Memory B cell (primary cell): ENCODE measurements at regions not wholly inside any gene's neighbourhood (a gene's known extent, or its start where the extent isn't known, plus 50 kb on each side); places are given as distances from the start of the nearest gene placed in this dataset.

Source experiments
- ATAC-seq: fragments of 150-1000 bp; cut with Tn5 transposase; 2 replicates; pipeline ENCODE4 v1.10.0; 2021; ENCODE audit warnings: low read depth, mild to moderate bottlenecking, moderate library complexity
- DNase-seq, 2 donors: peaks; one replicate each; pipeline ENCODE4 v3.0.0; 2022; ENCODE audit warnings: low spot score in 2 of 2
- H3K27ac Mint-ChIP-seq: one replicate; pipeline ENCODE4 v1.8.0; 2022; ENCODE audit warnings: mild to moderate bottlenecking, moderate library complexity, mixed read lengths
- H3K27me3 Mint-ChIP-seq: one replicate; pipeline ENCODE4 v1.8.0; 2022; ENCODE audit warnings: mixed read lengths
- H3K36me3 Mint-ChIP-seq: one replicate; pipeline ENCODE4 v1.8.0; 2022; ENCODE audit warnings: mild to moderate bottlenecking, mixed read lengths
- H3K4me1 Mint-ChIP-seq: one replicate; pipeline ENCODE4 v1.8.0; 2022; ENCODE audit warnings: mixed read lengths
- H3K4me3 Mint-ChIP-seq: one replicate; pipeline ENCODE4 v1.8.0; 2022; ENCODE audit warnings: mild to moderate bottlenecking, moderate library complexity, mixed read lengths
- H3K9me3 Mint-ChIP-seq: one replicate; pipeline ENCODE4 v1.8.0; 2022; ENCODE audit warnings: mixed read lengths

- ATAC-seq, result no peak
- no peak for DNase-seq
- H3K27ac Mint-ChIP-seq, result no peak overlapping the region
Observed at GRCh38 chr3:104755791-104756190, 610.9 kb upstream of the ALCAM start.

GRCh38 chr3:104763007-104763406 lies 603.7 kb upstream of the ALCAM start:
- H3K9me3 Mint-ChIP-seq, result no peaks in the 10 kb centered on the region
- H3K27ac Mint-ChIP-seq, result no peak overlapping the region
- DNase-seq, result no peak
- peaks cover 1% of the 10 kb centered on the region for H3K27me3 Mint-ChIP-seq
- ATAC-seq, result no peak
- no peaks in the 10 kb centered on the region for H3K36me3 Mint-ChIP-seq
- no peak overlapping the region for H3K4me3 Mint-ChIP-seq
- H3K4me1 Mint-ChIP-seq, result no peaks in the 10 kb centered on the region

More at GRCh38 chr3:104755791-104756190, 610.9 kb upstream of the ALCAM start:
- H3K4me1 Mint-ChIP-seq, result no peaks in the 10 kb centered on the region
- no peaks in the 10 kb centered on the region for H3K36me3 Mint-ChIP-seq
- H3K4me3 Mint-ChIP-seq, result no peak overlapping the region
- H3K27me3 Mint-ChIP-seq, result peaks cover 4% of the 10 kb centered on the region
- peaks cover 1% of the 10 kb centered on the region for H3K9me3 Mint-ChIP-seq

GRCh38 chr3:104764496-104764895 lies 602.2 kb upstream of the ALCAM start:
- Mint-ChIP-seq H3K27ac (no peak overlapping the region), H3K36me3 (no peaks in the 10 kb centered on the region), H3K4me1 (no peaks in the 10 kb centered on the region), H3K27me3 (peaks cover 1% of the 10 kb centered on the region), H3K9me3 (no peaks in the 10 kb centered on the region), H3K4me3 (no peak overlapping the region)
- no peak for DNase-seq
- ATAC-seq, result no peak

- Mint-ChIP-seq H3K4me1 (no peaks in the 10 kb centered on the region), H3K27ac (no peak overlapping the region), H3K36me3 (no peaks in the 10 kb centered on the region), H3K9me3 (no peaks in the 10 kb centered on the region), H3K4me3 (no peak overlapping the region), H3K27me3 (no peaks in the 10 kb centered on the region)
- ATAC-seq (no peak), DNase-seq (no peak)
Observed at GRCh38 chr3:104768886-104769285, 597.8 kb upstream of the ALCAM start.

GRCh38 chr3:104779324-104779723 lies 587.4 kb upstream of the ALCAM start:
- Mint-ChIP-seq H3K36me3 (no peaks in the 10 kb centered on the region), H3K27me3 (no peaks in the 10 kb centered on the region), H3K27ac (no peak overlapping the region), H3K4me3 (no peak overlapping the region), H3K4me1 (no peaks in the 10 kb centered on the region), H3K9me3 (no peaks in the 10 kb centered on the region)
- DNase-seq (no peak), ATAC-seq (no peak)

- H3K4me1 Mint-ChIP-seq, result no peaks in the 10 kb centered on the region
- no peak overlapping the region for H3K4me3 Mint-ChIP-seq
- ATAC-seq (no peak), DNase-seq (no peak)
- no peak overlapping the region for H3K27ac Mint-ChIP-seq
- no peaks in the 10 kb centered on the region for H3K9me3 Mint-ChIP-seq
- H3K36me3 Mint-ChIP-seq, result no peaks in the 10 kb centered on the region
- no peaks in the 10 kb centered on the region for H3K27me3 Mint-ChIP-seq
Observed at GRCh38 chr3:104781112-104781511, 585.6 kb upstream of the ALCAM start.

- ATAC-seq, result no peak
- H3K4me1 Mint-ChIP-seq, result no peaks in the 10 kb centered on the region
Observed at GRCh38 chr3:104785947-104786346, 580.8 kb upstream of the ALCAM start.

GRCh38 chr3:104787306-104787705 lies 579.4 kb upstream of the ALCAM start:
- Mint-ChIP-seq H3K9me3 (no peaks in the 10 kb centered on the region), H3K4me3 (no peak overlapping the region), H3K36me3 (no peaks in the 10 kb centered on the region)

More at GRCh38 chr3:104785947-104786346, 580.8 kb upstream of the ALCAM start:
- Mint-ChIP-seq H3K27ac (no peak overlapping the region), H3K4me3 (no peak overlapping the region), H3K9me3 (no peaks in the 10 kb centered on the region), H3K36me3 (no peaks in the 10 kb centered on the region), H3K27me3 (no peaks in the 10 kb centered on the region)
- DNase-seq, result no peak

GRCh38 chr3:104788807-104789206 lies 577.9 kb upstream of the ALCAM start:
- DNase-seq (no peak), ATAC-seq (no peak)
- Mint-ChIP-seq H3K4me3 (no peak overlapping the region), H3K27ac (no peak overlapping the region), H3K9me3 (no peaks in the 10 kb centered on the region), H3K4me1 (no peaks in the 10 kb centered on the region), H3K36me3 (no peaks in the 10 kb centered on the region), H3K27me3 (no peaks in the 10 kb centered on the region)

More at GRCh38 chr3:104787306-104787705, 579.4 kb upstream of the ALCAM start:
- Mint-ChIP-seq H3K4me1 (no peaks in the 10 kb centered on the region), H3K27me3 (no peaks in the 10 kb centered on the region), H3K27ac (no peak overlapping the region)
- ATAC-seq, result no peak
- DNase-seq, result no peak

GRCh38 chr3:104791331-104791730 lies 575.4 kb upstream of the ALCAM start:
- DNase-seq, result no peak
- Mint-ChIP-seq H3K9me3 (no peaks in the 10 kb centered on the region), H3K4me1 (no peaks in the 10 kb centered on the region), H3K36me3 (no peaks in the 10 kb centered on the region), H3K27me3 (no peaks in the 10 kb centered on the region), H3K4me3 (no peak overlapping the region), H3K27ac (no peak overlapping the region)
- ATAC-seq, result no peak

- no peak for ATAC-seq
- no peaks in the 10 kb centered on the region for H3K27me3 Mint-ChIP-seq
- H3K9me3 Mint-ChIP-seq, result no peaks in the 10 kb centered on the region
- H3K4me1 Mint-ChIP-seq, result no peaks in the 10 kb centered on the region
- DNase-seq, result no peak
- no peak overlapping the region for H3K27ac Mint-ChIP-seq
- no peaks in the 10 kb centered on the region for H3K36me3 Mint-ChIP-seq
- no peak overlapping the region for H3K4me3 Mint-ChIP-seq
Observed at GRCh38 chr3:104796556-104796955, 570.2 kb upstream of the ALCAM start.

GRCh38 chr3:104805042-104805441 lies 561.7 kb upstream of the ALCAM start:
- H3K4me1 Mint-ChIP-seq, result no peaks in the 10 kb centered on the region
- H3K36me3 Mint-ChIP-seq, result no peaks in the 10 kb centered on the region
- peaks cover 7% of the 10 kb centered on the region for H3K27me3 Mint-ChIP-seq
- H3K9me3 Mint-ChIP-seq, result no peaks in the 10 kb centered on the region
- no peak overlapping the region for H3K4me3 Mint-ChIP-seq
- DNase-seq, result no peak
- no peak overlapping the region for H3K27ac Mint-ChIP-seq
- no peak for ATAC-seq

- ATAC-seq, result no peak
- Mint-ChIP-seq H3K27me3 (peaks cover 7% of the 10 kb centered on the region), H3K27ac (no peak overlapping the region)
Observed at GRCh38 chr3:104805508-104805907, 561.2 kb upstream of the ALCAM start.

GRCh38 chr3:104810896-104811295 lies 555.8 kb upstream of the ALCAM start:
- no peaks in the 10 kb centered on the region for H3K9me3 Mint-ChIP-seq
- H3K27ac Mint-ChIP-seq, result no peak overlapping the region
- no peaks in the 10 kb centered on the region for H3K4me1 Mint-ChIP-seq
- H3K36me3 Mint-ChIP-seq, result no peaks in the 10 kb centered on the region
- no peak overlapping the region for H3K4me3 Mint-ChIP-seq
- H3K27me3 Mint-ChIP-seq, result peaks cover 6% of the 10 kb centered on the region
- DNase-seq, result no peak
- no peak for ATAC-seq

More at GRCh38 chr3:104805508-104805907, 561.2 kb upstream of the ALCAM start:
- DNase-seq, result no peak
- Mint-ChIP-seq H3K36me3 (no peaks in the 10 kb centered on the region), H3K9me3 (no peaks in the 10 kb centered on the region), H3K4me1 (no peaks in the 10 kb centered on the region), H3K4me3 (no peak overlapping the region)

GRCh38 chr3:104816008-104816407 lies 550.7 kb upstream of the ALCAM start:
- Mint-ChIP-seq H3K27me3 (peaks cover 1% of the 10 kb centered on the region), H3K36me3 (peaks cover 6% of the 10 kb centered on the region), H3K4me1 (peaks cover 3% of the 10 kb centered on the region), H3K27ac (no peak overlapping the region), H3K4me3 (no peak overlapping the region), H3K9me3 (peaks cover 5% of the 10 kb centered on the region)
- DNase-seq, result no peak
- ATAC-seq, result no peak
